ENCODE measurements at regions not wholly inside any gene's neighbourhood (a gene's known extent, or its start where the extent isn't known, plus 50 kb on each side); places are given as distances from the start of the nearest gene placed in this dataset.
"Not testable (repeated sequence)": the region's sequence is repeated elsewhere in the genome, so short reads cannot be mapped to it uniquely, and the experiment has no call there.

DNA sequence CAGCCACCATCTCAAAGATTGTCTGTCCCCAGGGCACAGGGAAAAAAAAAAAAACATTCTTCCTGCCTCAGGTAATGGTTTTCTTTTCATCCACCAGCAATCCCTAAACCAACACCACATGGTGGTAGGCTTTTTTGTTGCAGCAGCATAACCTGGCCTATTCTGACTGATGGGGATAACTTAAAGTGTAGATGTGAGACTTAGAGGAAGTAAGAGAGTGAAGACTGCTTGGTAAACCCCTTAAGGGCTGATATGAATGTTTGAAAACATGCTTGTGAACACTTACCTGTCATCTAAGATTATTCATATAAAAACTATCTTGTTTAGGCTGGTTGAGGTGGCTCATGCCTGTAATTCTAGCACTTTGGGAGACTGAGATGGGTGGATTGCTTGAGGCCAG is 130.2 kb upstream of the RAP1B start:
- Mint-ChIP-seq H3K27me3 (no peaks in the 10 kb centered on the region), H3K36me3 (no peaks in the 10 kb centered on the region), H3K4me3 (no peak overlapping the region), H3K27ac (peak overlapping the region in 2 of 3 donors; percentile 28 to 59), H3K9me3 (peaks cover 0 to 6% (median 1%) of the 10 kb centered on the region in 7 donors), H3K4me1 (peaks cover 27 to 33% (median 28%) of the 10 kb centered on the region in 4 donors)
- Histone ChIP-seq H3K36me3 (ENCODE audit: control insufficient read depth, insufficient read depth, low read length) (no peaks in the 10 kb centered on the region), H3K4me3 (ENCODE audit: low read depth, low read length) (no peak overlapping the region), H3K27ac (ENCODE audit: insufficient read depth, low read length, poor library complexity, severe bottlenecking) (no peak overlapping the region), H3K9me3 (ENCODE audit: control insufficient read depth in 2 of 2, low read length in 2 of 2) (no peaks in the 10 kb centered on the region), H3K4me1 (ENCODE audit: control insufficient read depth, insufficient read depth, low read length, poor library complexity, severe bottlenecking) (peaks cover 20% of the 10 kb centered on the region), H3K27me3 (ENCODE audit: control insufficient read depth, insufficient read depth, low read length) (no peaks in the 10 kb centered on the region)
- ATAC-seq (ENCODE audit: low read depth in 2 of 2) (no peak), DNase-seq (no peak)

DNA sequence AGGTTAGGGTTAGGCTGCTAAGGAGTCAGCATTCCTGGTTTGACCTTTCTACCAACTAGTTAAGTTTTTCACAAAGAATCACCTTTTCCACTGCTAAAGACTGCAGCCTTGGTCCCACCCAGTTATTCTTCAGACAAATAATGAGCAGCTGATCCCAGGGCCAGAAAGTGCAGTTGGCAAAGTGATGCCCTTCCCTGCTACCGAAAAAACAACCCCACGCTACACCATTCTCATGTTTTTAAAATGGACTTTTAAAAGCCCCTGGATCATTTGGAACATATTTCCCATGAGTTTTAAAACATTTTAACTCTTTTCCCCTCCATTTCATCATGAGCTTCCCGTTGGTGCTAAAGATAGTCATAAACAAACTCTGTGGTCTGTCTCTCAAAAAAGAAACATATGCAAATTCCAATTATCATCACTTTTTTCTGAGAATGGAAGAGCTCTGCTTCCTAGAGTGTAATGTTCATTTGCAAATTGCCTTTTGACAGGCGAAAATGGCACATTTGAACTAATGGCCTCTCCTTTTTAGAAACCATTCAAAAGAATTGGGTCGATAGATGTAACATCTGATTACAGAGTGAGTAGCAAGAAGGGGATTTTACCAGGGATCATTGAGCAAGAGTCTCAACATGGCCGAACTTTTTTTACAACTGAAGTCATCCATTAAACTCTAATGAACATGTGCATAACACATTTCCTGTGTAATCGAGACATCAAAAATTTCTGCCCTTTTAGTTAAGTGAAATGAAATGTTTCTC is 129.3 kb upstream of the RAP1B start:
- Histone ChIP-seq H3K36me3 (ENCODE audit: control insufficient read depth, insufficient read depth, low read length) (no peaks in the 10 kb centered on the region), H3K27me3 (ENCODE audit: control insufficient read depth, insufficient read depth, low read length) (no peaks in the 10 kb centered on the region), H3K27ac (ENCODE audit: insufficient read depth, low read length, poor library complexity, severe bottlenecking) (no peak overlapping the region), H3K4me3 (ENCODE audit: low read depth, low read length) (peak overlapping the region; percentile 13), H3K4me1 (ENCODE audit: control insufficient read depth, insufficient read depth, low read length, poor library complexity, severe bottlenecking) (peaks cover 20% of the 10 kb centered on the region), H3K9me3 (ENCODE audit: control insufficient read depth in 2 of 2, low read length in 2 of 2) (no peaks in the 10 kb centered on the region)
- DNase-seq (peak in 1 of 3 donors; percentile 83), ATAC-seq (ENCODE audit: low read depth in 2 of 2) (peak; percentile 12 to 37)
- H3K9me3 Mint-ChIP-seq: peaks cover 0 to 6% (median 1%) of the 10 kb centered on the region in 7 donors
- peak overlapping the region; percentile 27 to 59 (median 59) for H3K27ac Mint-ChIP-seq
- peaks cover 27 to 33% (median 28%) of the 10 kb centered on the region in 4 donors for H3K4me1 Mint-ChIP-seq
- peak overlapping the region in 2 of 4 donors; percentile 14 to 29 for H3K4me3 Mint-ChIP-seq
- no peaks in the 10 kb centered on the region for H3K36me3 Mint-ChIP-seq
- H3K27me3 Mint-ChIP-seq: peaks cover 6% of the 10 kb centered on the region

DNA sequence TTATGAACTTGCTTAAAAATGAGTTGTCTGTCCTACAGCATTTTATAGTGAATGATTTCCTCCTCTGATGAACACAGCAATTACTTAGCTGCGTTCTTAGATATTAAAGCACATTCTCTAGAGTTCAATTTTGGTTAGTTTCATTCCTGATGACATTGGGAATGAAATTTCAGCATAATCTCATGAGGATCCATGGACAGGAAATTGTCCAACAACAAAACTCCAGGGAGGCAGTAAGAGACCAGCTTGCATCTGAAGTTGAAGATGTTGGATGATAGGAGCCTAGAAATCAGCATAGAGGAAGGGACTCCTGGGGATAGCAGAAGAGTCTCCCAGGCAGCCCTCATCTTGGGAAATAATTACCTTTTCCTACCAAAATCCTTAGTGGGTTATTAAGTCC is 128.7 kb upstream of the RAP1B start:
- DNase-seq (no peak), ATAC-seq (ENCODE audit: low read depth in 2 of 2) (no peak)
- peak overlapping the region in 1 of 3 donors; percentile 58 for H3K27ac Mint-ChIP-seq
- H3K27me3 Mint-ChIP-seq: peaks cover 6% of the 10 kb centered on the region
- Histone ChIP-seq H3K27me3 (ENCODE audit: control insufficient read depth, insufficient read depth, low read length) (no peaks in the 10 kb centered on the region), H3K4me1 (ENCODE audit: control insufficient read depth, insufficient read depth, low read length, poor library complexity, severe bottlenecking) (peaks cover 20% of the 10 kb centered on the region), H3K4me3 (ENCODE audit: low read depth, low read length) (no peak overlapping the region), H3K27ac (ENCODE audit: insufficient read depth, low read length, poor library complexity, severe bottlenecking) (no peak overlapping the region), H3K9me3 (ENCODE audit: control insufficient read depth in 2 of 2, low read length in 2 of 2) (no peaks in the 10 kb centered on the region), H3K36me3 (ENCODE audit: control insufficient read depth, insufficient read depth, low read length) (no peaks in the 10 kb centered on the region)
- peak overlapping the region in 1 of 4 donors; percentile 14 for H3K4me3 Mint-ChIP-seq
- H3K9me3 Mint-ChIP-seq: peaks cover 0 to 6% (median 1%) of the 10 kb centered on the region in 7 donors
- peaks cover 25 to 33% (median 28%) of the 10 kb centered on the region in 4 donors for H3K4me1 Mint-ChIP-seq
- no peaks in the 10 kb centered on the region for H3K36me3 Mint-ChIP-seq

DNA sequence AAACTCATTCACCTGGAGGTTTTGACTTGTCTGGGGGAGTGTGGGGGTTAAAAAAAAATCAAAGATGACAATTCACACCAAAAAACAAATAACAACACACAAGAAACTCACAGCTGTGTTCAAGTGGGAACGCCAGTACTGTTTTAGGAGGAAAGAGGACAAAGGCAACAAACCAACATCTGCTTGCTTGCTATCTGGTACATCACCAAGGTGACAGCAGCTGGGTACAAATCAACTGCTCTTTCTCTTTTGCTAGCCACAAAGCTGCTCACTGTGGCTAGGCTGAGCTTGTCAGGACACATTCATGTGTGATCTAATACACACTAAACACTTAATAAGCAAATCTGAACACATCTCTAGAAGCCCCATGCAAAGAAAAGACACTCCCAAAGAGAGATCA is 128.0 kb upstream of the RAP1B start:
- H3K9me3 ChIP-seq (ENCODE audit: control insufficient read depth in 2 of 2, low read length in 2 of 2): no peaks in the 10 kb centered on the region
- peak in 1 of 2 donors; percentile 47 for ATAC-seq (ENCODE audit: low read depth in 2 of 2)
- peaks cover 0 to 6% (median 0%) of the 10 kb centered on the region in 7 donors for H3K9me3 Mint-ChIP-seq
- H3K27ac ChIP-seq (ENCODE audit: insufficient read depth, low read length, poor library complexity, severe bottlenecking): no peak overlapping the region
- no peaks in the 10 kb centered on the region for H3K36me3 Mint-ChIP-seq
- peaks cover 25 to 33% (median 28%) of the 10 kb centered on the region in 4 donors for H3K4me1 Mint-ChIP-seq
- peaks cover 6% of the 10 kb centered on the region for H3K27me3 Mint-ChIP-seq
- peak overlapping the region in 2 of 3 donors; percentile 58 to 65 for H3K27ac Mint-ChIP-seq
- no peaks in the 10 kb centered on the region for H3K36me3 ChIP-seq (ENCODE audit: control insufficient read depth, insufficient read depth, low read length)
- peak in 1 of 3 donors; percentile 43 for DNase-seq
- H3K4me1 ChIP-seq (ENCODE audit: control insufficient read depth, insufficient read depth, low read length, poor library complexity, severe bottlenecking): peaks cover 20% of the 10 kb centered on the region
- H3K27me3 ChIP-seq (ENCODE audit: control insufficient read depth, insufficient read depth, low read length): no peaks in the 10 kb centered on the region
- H3K4me3 ChIP-seq (ENCODE audit: low read depth, low read length): peak overlapping the region; percentile 30
- H3K4me3 Mint-ChIP-seq: peak overlapping the region in 2 of 4 donors; percentile 16 to 39

DNA sequence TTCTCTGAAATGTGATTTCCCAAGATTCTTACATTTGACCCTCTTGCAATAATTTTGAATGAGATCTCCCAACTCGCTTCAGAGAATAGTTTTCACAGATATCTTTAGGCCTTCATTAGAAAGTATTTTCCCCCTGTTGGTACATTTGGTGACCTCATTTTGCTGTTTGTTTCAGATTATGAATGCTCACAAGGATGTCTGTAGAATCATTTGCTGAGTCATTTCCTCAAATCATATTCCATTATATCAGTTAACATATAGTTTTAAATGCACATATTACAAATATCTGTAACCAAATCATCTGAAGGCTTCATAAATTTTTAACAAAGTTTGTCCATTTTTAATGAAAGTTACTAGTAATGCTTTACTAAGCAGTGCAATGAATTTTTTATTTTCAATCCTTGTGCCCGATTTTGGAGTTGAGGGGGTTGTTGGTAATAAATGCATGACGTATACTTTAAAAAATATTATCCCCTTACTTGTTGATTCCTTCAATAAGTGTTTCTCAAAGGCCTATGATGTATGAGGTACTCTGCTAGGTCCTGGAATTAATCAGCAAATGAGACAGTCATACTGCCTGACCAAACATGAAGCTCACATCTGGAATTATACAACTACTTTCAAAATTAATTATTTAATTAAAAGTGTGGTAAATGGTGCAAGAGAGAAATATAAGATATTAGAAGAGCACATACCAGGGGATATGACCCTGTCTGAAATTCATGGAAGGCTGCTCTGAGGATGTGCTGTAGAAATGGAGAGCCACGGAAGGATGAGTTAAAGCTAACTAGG is 126.9 kb upstream of the RAP1B start:
- Histone ChIP-seq H3K27me3 (ENCODE audit: control insufficient read depth, insufficient read depth, low read length) (no peaks in the 10 kb centered on the region), H3K4me1 (ENCODE audit: control insufficient read depth, insufficient read depth, low read length, poor library complexity, severe bottlenecking) (peaks cover 20% of the 10 kb centered on the region), H3K36me3 (ENCODE audit: control insufficient read depth, insufficient read depth, low read length) (no peaks in the 10 kb centered on the region), H3K4me3 (ENCODE audit: low read depth, low read length) (no peak overlapping the region), H3K9me3 (ENCODE audit: control insufficient read depth in 2 of 2, low read length in 2 of 2) (no peaks in the 10 kb centered on the region), H3K27ac (ENCODE audit: insufficient read depth, low read length, poor library complexity, severe bottlenecking) (peak overlapping the region; percentile 28)
- DNase-seq (peak in 1 of 3 donors; percentile 54), ATAC-seq (ENCODE audit: low read depth in 2 of 2) (no peak)
- Mint-ChIP-seq H3K27me3 (peaks cover 8% of the 10 kb centered on the region), H3K9me3 (peaks cover 0 to 6% (median 0%) of the 10 kb centered on the region in 7 donors), H3K27ac (no peak overlapping the region), H3K36me3 (no peaks in the 10 kb centered on the region), H3K4me3 (peak overlapping the region in 1 of 4 donors; percentile 39), H3K4me1 (peaks cover 25 to 33% (median 28%) of the 10 kb centered on the region in 4 donors)

DNA sequence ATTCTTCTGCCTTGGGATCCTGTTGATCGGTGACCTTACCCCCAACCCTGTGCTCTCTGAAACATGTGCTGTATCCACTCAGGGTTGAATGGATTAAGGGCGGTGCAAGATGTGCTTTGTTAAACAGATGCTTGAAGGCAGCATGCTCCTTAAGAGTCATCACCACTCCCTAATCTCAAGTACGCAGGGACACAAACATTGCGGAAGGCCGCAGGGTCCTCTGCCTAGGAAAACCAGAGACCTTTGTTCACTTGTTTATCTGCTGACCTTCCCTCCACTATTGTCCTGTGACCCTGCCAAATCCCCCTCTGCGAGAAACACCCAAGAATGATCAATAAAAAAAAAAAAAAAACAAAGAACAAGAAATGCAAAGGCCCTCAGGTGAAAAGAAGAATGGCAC is 126.1 kb upstream of the RAP1B start:
- not testable (repeated sequence) for H3K27ac ChIP-seq (ENCODE audit: insufficient read depth, low read length, poor library complexity, severe bottlenecking); ATAC-seq (ENCODE audit: low read depth in 2 of 2); H3K4me3 ChIP-seq (ENCODE audit: low read depth, low read length); H3K36me3 Mint-ChIP-seq; H3K27ac Mint-ChIP-seq; DNase-seq; H3K27me3 ChIP-seq (ENCODE audit: control insufficient read depth, insufficient read depth, low read length); H3K36me3 ChIP-seq (ENCODE audit: control insufficient read depth, insufficient read depth, low read length); H3K9me3 Mint-ChIP-seq; H3K4me3 Mint-ChIP-seq; H3K9me3 ChIP-seq (ENCODE audit: control insufficient read depth in 2 of 2, low read length in 2 of 2)
- Mint-ChIP-seq H3K4me1 (peaks cover 25 to 33% (median 30%) of the 10 kb centered on the region in 4 donors), H3K27me3 (peaks cover 16% of the 10 kb centered on the region)
- peaks cover 20% of the 10 kb centered on the region for H3K4me1 ChIP-seq (ENCODE audit: control insufficient read depth, insufficient read depth, low read length, poor library complexity, severe bottlenecking)

DNA sequence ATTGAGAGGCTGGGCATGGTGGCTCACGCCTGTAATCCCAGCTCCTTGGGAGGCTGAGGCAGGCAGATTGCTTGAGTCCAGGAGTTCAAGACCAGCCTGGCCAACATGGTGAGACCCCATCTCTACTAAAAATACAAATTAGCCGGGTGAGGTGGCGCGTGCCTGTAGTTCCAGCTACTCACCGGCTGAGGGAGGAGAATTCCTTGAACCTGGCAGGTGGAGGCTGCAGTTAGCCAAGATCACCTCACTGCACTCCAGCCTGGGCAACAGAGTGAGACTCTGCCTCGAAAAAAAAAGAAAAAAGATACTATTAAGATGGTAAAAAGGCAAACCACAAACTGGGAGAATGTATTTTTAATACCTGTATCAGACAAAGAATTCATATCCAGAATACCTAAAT is 124.2 kb upstream of the RAP1B start:
- H3K9me3 Mint-ChIP-seq; DNase-seq; H3K27me3 ChIP-seq (ENCODE audit: control insufficient read depth, insufficient read depth, low read length); H3K27ac Mint-ChIP-seq; H3K36me3 ChIP-seq (ENCODE audit: control insufficient read depth, insufficient read depth, low read length); H3K4me3 ChIP-seq (ENCODE audit: low read depth, low read length); H3K36me3 Mint-ChIP-seq; ATAC-seq (ENCODE audit: low read depth in 2 of 2); H3K9me3 ChIP-seq (ENCODE audit: control insufficient read depth in 2 of 2, low read length in 2 of 2); H3K27ac ChIP-seq (ENCODE audit: insufficient read depth, low read length, poor library complexity, severe bottlenecking): not testable (repeated sequence)
- H3K4me1 ChIP-seq (ENCODE audit: control insufficient read depth, insufficient read depth, low read length, poor library complexity, severe bottlenecking): peaks cover 15% of the 10 kb centered on the region
- Mint-ChIP-seq H3K27me3 (peaks cover 33% of the 10 kb centered on the region), H3K4me3 (peak overlapping the region in 1 of 4 donors; percentile 33), H3K4me1 (peaks cover 21 to 31% (median 25%) of the 10 kb centered on the region in 4 donors)

All from CD4-positive, CD25-positive, alpha-beta regulatory T cell (primary cell).